ENCODE measurements at regions not wholly inside any gene's neighbourhood (a gene's known extent, or its start where the extent isn't known, plus 50 kb on each side); places are given as distances from the start of the nearest gene placed in this dataset.

- peaks cover 0 to 25% (median 15%) of the 10 kb centered on the region in 6 donors for H3K4me1 ChIP-seq
- WGBS, 5 donors, result 57 to 80% (median 69%) methylated on average over 16 of the region's 16 CpGs
- no peaks in the 10 kb centered on the region for H3K36me3 ChIP-seq
- intact Hi-C loops (cut with DNase I; ENCODE audit: low total_unique reads), result no loop called here
- H3K27me3 ChIP-seq (replicated peaks in 1 of 7), result peaks cover 0 to 28% (median 6%) of the 10 kb centered on the region in 7 donors
- no peak overlapping the region for H3K4me3 ChIP-seq
- TF ChIP-seq POLR2AphosphoS5 (IDR thresholded peaks at IDR 0.05) (peak in 2 of 3 donors; percentile 38 to 73), POLR2A (IDR thresholded peaks at IDR 0.05) (no peak), CTCF (IDR thresholded peaks at IDR 0.05 in 8 of 11, conservative IDR thresholded peaks at IDR 0.05 in 3 of 11) (no peak)
- H3K9me3 ChIP-seq, result no peaks in the 10 kb centered on the region
- peak overlapping the region; percentile 1 to 79 (median 74) for H3K27ac ChIP-seq
- no peak for DNase-seq
Observed at GRCh38 chr11:45365961-45366618, 79.9 kb upstream of the SYT13 start.

GRCh38 chr11:45362636-45363035, 76.5 kb upstream of the SYT13 start:
- DNase-seq, result no peak
- Histone ChIP-seq H3K4me3 (no peak overlapping the region), H3K27me3 (replicated peaks in 1 of 7) (no peaks in the 10 kb centered on the region), H3K4me1 (peaks cover 0 to 21% (median 12%) of the 10 kb centered on the region in 6 donors), H3K27ac (peak overlapping the region in 2 of 8 donors; percentile 24 to 45), H3K9me3 (no peaks in the 10 kb centered on the region), H3K36me3 (no peaks in the 10 kb centered on the region)
- 44 to 73% (median 68%) methylated on average over 3 of the region's 3 CpGs for WGBS, 5 donors
- no peak for TF ChIP-seq POLR2AphosphoS5 (IDR thresholded peaks at IDR 0.05)
- TF ChIP-seq POLR2A (IDR thresholded peaks at IDR 0.05), result no peak
- TF ChIP-seq CTCF (IDR thresholded peaks at IDR 0.05 in 8 of 11, conservative IDR thresholded peaks at IDR 0.05 in 3 of 11), result no peak
- intact Hi-C loops (cut with DNase I; ENCODE audit: low total_unique reads), result loop anchor here (5.0 kb wide), 1 partner anchor 295 kb away; no protein-coding TSS in a partner anchor

- Histone ChIP-seq H3K4me1 (peaks cover 0 to 13% (median 8%) of the 10 kb centered on the region in 6 donors), H3K4me3 (no peak overlapping the region), H3K9me3 (no peaks in the 10 kb centered on the region), H3K36me3 (no peaks in the 10 kb centered on the region), H3K27me3 (replicated peaks in 1 of 7) (no peaks in the 10 kb centered on the region), H3K27ac (no peak overlapping the region)
- intact Hi-C loops (cut with DNase I; ENCODE audit: low total_unique reads), result loop anchor here (5.0 kb wide), 1 partner anchor 296 kb away; no protein-coding TSS in a partner anchor
- TF ChIP-seq CTCF (IDR thresholded peaks at IDR 0.05 in 8 of 11, conservative IDR thresholded peaks at IDR 0.05 in 3 of 11) (no peak), POLR2A (IDR thresholded peaks at IDR 0.05) (no peak), POLR2AphosphoS5 (IDR thresholded peaks at IDR 0.05) (no peak)
- 69 to 81% (median 75%) methylated on average over 2 of the region's 2 CpGs for WGBS, 5 donors
- DNase-seq, result no peak
Observed at GRCh38 chr11:45361551-45361950, 75.4 kb upstream of the SYT13 start.

GRCh38 chr11:45355706-45356041, 69.5 kb upstream of the SYT13 start:
- intact Hi-C loops (cut with DNase I; ENCODE audit: low total_unique reads), result no loop called here
- peak overlapping the region; percentile 48 to 85 (median 67) for H3K27ac ChIP-seq
- no peak for DNase-seq
- TF ChIP-seq CTCF (IDR thresholded peaks at IDR 0.05 in 8 of 11, conservative IDR thresholded peaks at IDR 0.05 in 3 of 11), result no peak
- TF ChIP-seq POLR2A (IDR thresholded peaks at IDR 0.05), result no peak
- TF ChIP-seq POLR2AphosphoS5 (IDR thresholded peaks at IDR 0.05), result no peak
- H3K4me3 ChIP-seq, result peak overlapping the region; percentile 57 to 86 (median 67)
- WGBS, 5 donors, result 19 to 34% (median 24%) methylated on average over 4 to 5 of the region's 5 CpGs
- H3K9me3 ChIP-seq, result no peaks in the 10 kb centered on the region
- no peaks in the 10 kb centered on the region for H3K36me3 ChIP-seq
- H3K4me1 ChIP-seq, result peaks cover 5 to 16% (median 11%) of the 10 kb centered on the region in 6 donors
- H3K27me3 ChIP-seq (replicated peaks in 1 of 7), result no peaks in the 10 kb centered on the region
